Epithelial cell of esophagus (primary cell): ENCODE measurements at regions not wholly inside any gene's neighbourhood (a gene's known extent, or its start where the extent isn't known, plus 50 kb on each side); places are given as distances from the start of the nearest gene placed in this dataset.
A peak's percentile ranks its signal among the peaks of the same experiment; 100 is the strongest.

Experiments used
- DNase-seq: peaks from one replicate; pipeline ENCODE4 v3.0.0; 2010; ENCODE audit warnings: low read depth
- H3K4me3 ChIP-seq: 2 replicates; pipeline ENCODE4 v1.5.1; 2011; ENCODE audit warnings: mild to moderate bottlenecking, low read length, control low read depth
- CTCF ChIP-seq: IDR thresholded peaks from 2 replicates; pipeline ENCODE4 v1.5.1; 2011; ENCODE audit warnings: low read depth, mild to moderate bottlenecking, low read length, control low read depth, inconsistent platforms; ENCODE audit not compliant: insufficient read depth; ENCODE audit errors: missing control alignments

GRCh38 chr10:123284022-123284421 is 129.8 kb downstream of the BUB3 start:
- DNase-seq, result peak; percentile 32
- peak; percentile 16 for TF ChIP-seq CTCF
- H3K4me3 ChIP-seq, result no peak overlapping the region

GRCh38 chr10:123287594-123288247 is 133.5 kb downstream of the BUB3 start:
- TF ChIP-seq CTCF, result no peak
- no peak overlapping the region for H3K4me3 ChIP-seq
- DNase-seq, result peak; percentile 95

GRCh38 chr10:123289432-123289831 is 135.2 kb downstream of the BUB3 start:
- no peak overlapping the region for H3K4me3 ChIP-seq
- DNase-seq, result no peak
- TF ChIP-seq CTCF, result no peak

- DNase-seq, result no peak
Measured at GRCh38 chr10:123294109-123294508, 139.9 kb downstream of the BUB3 start.

GRCh38 chr10:123294886-123295285 is 140.7 kb downstream of the BUB3 start:
- no peak overlapping the region for H3K4me3 ChIP-seq
- TF ChIP-seq CTCF, result no peak
- DNase-seq, result no peak

More at GRCh38 chr10:123294109-123294508, 139.9 kb downstream of the BUB3 start:
- H3K4me3 ChIP-seq, result no peak overlapping the region
- TF ChIP-seq CTCF, result no peak

- no peak for TF ChIP-seq CTCF
- DNase-seq, result no peak
- no peak overlapping the region for H3K4me3 ChIP-seq
Measured at GRCh38 chr10:123295644-123296043, 141.4 kb downstream of the BUB3 start.

GRCh38 chr10:123297175-123297574 is 143.0 kb downstream of the BUB3 start:
- DNase-seq, result no peak
- H3K4me3 ChIP-seq, result no peak overlapping the region
- no peak for TF ChIP-seq CTCF
